ENCODE measurements at regions not wholly inside any gene's neighbourhood (a gene's known extent, or its start where the extent isn't known, plus 50 kb on each side); places are given as distances from the start of the nearest gene placed in this dataset.

DNA sequence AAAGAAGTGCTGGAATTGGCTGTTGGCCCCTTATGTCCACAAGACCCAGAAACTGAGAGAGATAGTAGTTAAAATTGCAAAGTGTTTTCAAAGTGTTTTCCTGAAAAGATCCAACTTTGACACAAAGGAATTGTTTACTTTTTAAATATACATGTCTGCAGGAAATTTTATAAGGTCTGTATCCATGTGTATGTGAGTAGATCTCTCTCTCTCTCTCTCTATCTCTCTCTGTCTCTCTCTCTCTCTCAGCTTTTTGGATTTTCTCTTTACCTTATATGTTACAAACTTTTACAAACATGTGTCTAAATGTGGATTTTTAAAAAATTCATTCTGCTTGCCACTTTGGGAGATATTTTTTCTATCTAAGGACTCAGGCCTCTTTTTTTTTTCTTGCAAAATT lies 358.6 kb downstream of the SIPA1L2 start:
- Histone ChIP-seq H3K27me3 (ENCODE audit: control insufficient read depth, insufficient read depth, low read length, poor library complexity, severe bottlenecking) (no peaks in the 10 kb centered on the region), H3K9me3 (ENCODE audit: control insufficient read depth, low read length) (no peaks in the 10 kb centered on the region), H3K36me3 (ENCODE audit: control insufficient read depth, insufficient read depth, low read length) (no peaks in the 10 kb centered on the region), H3K4me1 (ENCODE audit: control insufficient read depth, insufficient read depth, low read length) (no peaks in the 10 kb centered on the region), H3K27ac (ENCODE audit: insufficient read depth, low read depth, low read length, poor library complexity, severe bottlenecking) (no peak overlapping the region), H3K4me3 (ENCODE audit: insufficient read depth, low read depth, low read length) (no peak overlapping the region)

DNA sequence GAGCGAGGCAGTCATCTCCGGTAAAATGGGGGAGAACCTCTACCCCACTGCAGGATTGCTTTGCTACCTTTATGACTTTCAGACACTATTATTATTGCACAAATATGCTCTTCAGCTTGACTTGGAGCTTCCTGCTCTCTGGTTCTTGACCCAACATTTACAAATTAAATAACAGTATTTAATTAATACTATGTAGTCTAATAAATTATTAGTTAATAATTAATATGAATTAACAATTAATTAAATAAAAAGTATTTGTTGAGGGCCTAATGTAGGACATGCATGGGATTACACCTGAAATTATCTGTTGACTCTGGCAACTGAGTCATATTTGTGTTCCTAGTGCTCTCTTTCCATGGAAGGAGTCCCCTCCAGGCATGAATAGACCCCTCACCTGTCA lies 359.9 kb downstream of the SIPA1L2 start:
- WGBS, 2 experiments = 94% methylated on average over 2 of the region's 2 CpGs
- Histone ChIP-seq H3K9me3 (ENCODE audit: control insufficient read depth, low read length) (no peaks in the 10 kb centered on the region), H3K27me3 (ENCODE audit: control insufficient read depth, insufficient read depth, low read length, poor library complexity, severe bottlenecking) (no peaks in the 10 kb centered on the region), H3K36me3 (ENCODE audit: control insufficient read depth, insufficient read depth, low read length) (no peaks in the 10 kb centered on the region), H3K4me1 (ENCODE audit: control insufficient read depth, insufficient read depth, low read length) (no peaks in the 10 kb centered on the region), H3K4me3 (ENCODE audit: insufficient read depth, low read depth, low read length) (no peak overlapping the region), H3K27ac (ENCODE audit: insufficient read depth, low read depth, low read length, poor library complexity, severe bottlenecking) (no peak overlapping the region)

DNA sequence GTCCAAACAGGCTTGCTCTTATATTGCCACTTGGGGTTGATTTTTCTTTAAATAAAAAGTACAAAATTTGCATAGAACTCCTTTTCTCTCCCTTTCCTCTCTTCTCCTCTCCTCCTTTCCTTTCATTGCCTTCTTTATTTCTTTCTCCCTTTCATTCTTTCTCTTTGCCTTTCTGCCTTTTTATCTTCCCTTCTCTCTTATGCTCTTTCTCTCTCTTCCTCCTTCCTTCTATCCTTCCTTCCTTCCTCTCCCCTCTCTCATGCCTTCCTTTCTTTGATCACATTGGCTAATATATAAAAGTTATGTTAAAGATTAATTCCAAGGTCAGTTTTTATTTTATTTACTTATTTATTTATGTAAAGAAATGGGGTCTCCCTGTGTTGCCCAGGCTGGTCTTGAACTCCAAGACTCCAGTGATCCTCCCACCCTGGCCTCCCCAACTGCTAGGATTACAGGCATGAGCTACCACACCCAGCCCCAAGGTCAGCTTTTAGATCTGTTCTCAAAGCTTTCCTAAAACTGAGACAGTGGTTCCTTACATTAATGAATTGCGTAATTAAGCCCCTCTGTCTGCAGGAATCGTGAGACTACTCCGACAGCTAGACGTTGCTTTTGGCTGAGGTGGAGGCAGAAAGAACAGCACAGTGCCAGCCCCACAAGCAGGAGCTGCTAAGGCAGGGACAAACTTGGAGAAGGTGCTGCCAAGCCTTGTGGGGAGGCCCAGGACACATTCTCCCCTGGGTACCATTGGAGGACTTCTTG lies 361.9 kb downstream of the SIPA1L2 start:
- Histone ChIP-seq H3K4me1 (ENCODE audit: control insufficient read depth, insufficient read depth, low read length) (no peaks in the 10 kb centered on the region), H3K9me3 (ENCODE audit: control insufficient read depth, low read length) (no peaks in the 10 kb centered on the region), H3K27ac (ENCODE audit: insufficient read depth, low read depth, low read length, poor library complexity, severe bottlenecking) (no peak overlapping the region), H3K4me3 (ENCODE audit: insufficient read depth, low read depth, low read length) (no peak overlapping the region), H3K36me3 (ENCODE audit: control insufficient read depth, insufficient read depth, low read length) (no peaks in the 10 kb centered on the region), H3K27me3 (ENCODE audit: control insufficient read depth, insufficient read depth, low read length, poor library complexity, severe bottlenecking) (no peaks in the 10 kb centered on the region)
- 93 to 98% methylated on average over 4 of the region's 4 CpGs for WGBS, 2 experiments

DNA sequence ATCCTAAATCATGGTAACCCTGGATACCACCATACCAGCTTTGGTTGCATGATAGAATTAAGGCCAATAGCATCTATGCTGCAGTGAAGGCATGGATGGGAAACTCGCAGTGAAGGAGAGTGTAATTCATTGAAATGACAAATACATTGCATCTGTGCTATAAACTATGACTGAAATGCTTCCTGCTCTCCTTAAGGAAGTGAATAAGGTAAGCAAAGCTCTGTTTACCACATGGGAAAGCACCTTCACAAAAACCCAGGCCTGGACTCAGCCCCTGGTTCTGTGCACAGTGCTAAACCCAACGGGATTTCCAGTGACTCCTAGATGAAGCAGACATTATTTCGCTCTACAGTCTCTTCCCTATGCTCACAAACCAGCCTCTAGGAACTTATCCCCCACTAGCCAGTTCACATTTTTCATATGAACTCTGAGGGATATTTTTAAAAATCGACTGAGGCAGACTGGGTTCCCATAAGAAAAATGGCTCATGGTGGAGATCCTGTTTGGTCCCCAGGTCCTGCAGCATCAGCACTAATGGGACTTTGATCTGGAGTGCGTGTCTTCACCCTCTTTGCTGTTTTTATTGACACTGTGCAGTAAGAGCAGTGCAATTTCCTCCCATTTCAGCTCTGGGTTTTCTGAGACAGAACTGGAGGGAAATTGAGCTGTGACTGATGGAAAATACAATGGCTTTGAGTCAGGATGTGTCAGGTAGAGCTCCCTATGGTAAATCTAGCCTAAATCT lies 362.7 kb downstream of the SIPA1L2 start:
- Histone ChIP-seq H3K4me1 (ENCODE audit: control insufficient read depth, insufficient read depth, low read length) (no peaks in the 10 kb centered on the region), H3K36me3 (ENCODE audit: control insufficient read depth, insufficient read depth, low read length) (no peaks in the 10 kb centered on the region), H3K27me3 (ENCODE audit: control insufficient read depth, insufficient read depth, low read length, poor library complexity, severe bottlenecking) (no peaks in the 10 kb centered on the region), H3K9me3 (ENCODE audit: control insufficient read depth, low read length) (no peaks in the 10 kb centered on the region), H3K4me3 (ENCODE audit: insufficient read depth, low read depth, low read length) (no peak overlapping the region), H3K27ac (ENCODE audit: insufficient read depth, low read depth, low read length, poor library complexity, severe bottlenecking) (no peak overlapping the region)
- WGBS, 2 experiments = 93 to 94% methylated on average over 5 of the region's 5 CpGs

DNA sequence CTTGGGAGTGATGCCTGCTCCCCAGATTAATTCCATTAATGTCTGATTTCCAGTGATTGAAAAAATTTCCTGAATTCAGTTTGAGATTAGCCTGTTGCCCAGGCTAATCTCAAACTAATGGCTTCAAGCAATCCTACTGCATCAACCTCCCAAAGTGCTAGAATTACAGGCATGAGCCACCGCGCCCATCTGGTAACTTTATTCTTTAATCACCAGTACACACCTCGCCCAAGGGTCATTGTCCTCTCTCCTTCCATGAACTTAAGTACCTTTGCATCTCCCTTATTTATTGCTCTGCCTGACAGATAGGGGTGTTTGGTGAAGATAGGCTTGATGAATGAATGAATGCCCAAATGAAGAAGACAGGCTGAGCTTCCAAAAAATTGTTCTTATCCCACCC lies 366.5 kb downstream of the SIPA1L2 start:
- Histone ChIP-seq H3K36me3 (ENCODE audit: control insufficient read depth, insufficient read depth, low read length) (no peaks in the 10 kb centered on the region), H3K4me3 (ENCODE audit: insufficient read depth, low read depth, low read length) (no peak overlapping the region), H3K27me3 (ENCODE audit: control insufficient read depth, insufficient read depth, low read length, poor library complexity, severe bottlenecking) (no peaks in the 10 kb centered on the region), H3K9me3 (ENCODE audit: control insufficient read depth, low read length) (no peaks in the 10 kb centered on the region), H3K27ac (ENCODE audit: insufficient read depth, low read depth, low read length, poor library complexity, severe bottlenecking) (no peak overlapping the region), H3K4me1 (ENCODE audit: control insufficient read depth, insufficient read depth, low read length) (no peaks in the 10 kb centered on the region)
- WGBS, 2 experiments = 97 to 98% methylated on average over 3 of the region's 3 CpGs

DNA sequence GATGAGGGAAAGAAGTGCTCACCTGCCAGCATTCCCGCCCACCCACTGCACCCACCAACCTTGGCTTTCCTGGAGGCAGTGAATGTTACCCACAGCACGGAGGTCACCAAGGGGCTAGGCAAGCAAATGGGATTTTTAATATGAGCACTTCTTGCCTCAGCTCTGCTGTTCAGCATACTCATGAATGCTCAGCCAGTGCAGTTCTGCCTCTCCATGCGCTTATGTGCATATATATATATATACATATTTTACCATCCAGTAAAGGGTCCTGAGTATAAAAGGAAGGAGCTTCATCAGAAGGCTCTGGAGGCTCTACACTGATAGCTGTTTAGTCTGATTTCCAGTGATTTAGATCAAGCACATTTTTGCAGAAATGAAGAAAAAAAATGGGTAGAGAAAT lies 366.9 kb downstream of the SIPA1L2 start:
- no peaks in the 10 kb centered on the region for H3K36me3 ChIP-seq (ENCODE audit: control insufficient read depth, insufficient read depth, low read length)
- peaks cover 3% of the 10 kb centered on the region for H3K27me3 ChIP-seq (ENCODE audit: control insufficient read depth, insufficient read depth, low read length, poor library complexity, severe bottlenecking)
- H3K27ac ChIP-seq (ENCODE audit: insufficient read depth, low read depth, low read length, poor library complexity, severe bottlenecking) = no peak overlapping the region
- H3K4me3 ChIP-seq (ENCODE audit: insufficient read depth, low read depth, low read length) = no peak overlapping the region
- H3K4me1 ChIP-seq (ENCODE audit: control insufficient read depth, insufficient read depth, low read length) = no peaks in the 10 kb centered on the region
- 94 to 97% methylated on average over 2 of the region's 3 CpGs for WGBS, 2 experiments
- no peaks in the 10 kb centered on the region for H3K9me3 ChIP-seq (ENCODE audit: control insufficient read depth, low read length)

DNA sequence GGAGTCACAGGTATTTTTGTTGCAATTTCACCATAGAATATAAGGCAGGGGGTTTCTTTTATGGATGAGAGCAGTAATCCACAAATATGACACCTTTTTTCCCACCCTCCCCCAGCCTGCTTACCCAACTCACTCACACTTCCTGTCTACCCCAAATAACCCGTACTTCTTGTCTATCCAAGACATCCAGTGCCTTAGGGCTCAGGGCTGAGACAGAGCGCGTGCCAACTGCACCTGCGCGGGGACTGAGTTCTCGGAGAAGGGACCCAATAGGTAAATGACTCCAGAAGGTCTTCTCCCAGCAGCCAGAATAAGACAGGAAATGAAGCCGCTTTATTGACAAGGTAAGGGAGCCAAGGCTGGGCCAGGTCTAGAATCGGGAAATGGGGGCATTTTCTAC lies 369.1 kb downstream of the SIPA1L2 start:
- Histone ChIP-seq H3K27ac (ENCODE audit: insufficient read depth, low read depth, low read length, poor library complexity, severe bottlenecking) (no peak overlapping the region), H3K9me3 (ENCODE audit: control insufficient read depth, low read length) (no peaks in the 10 kb centered on the region), H3K4me1 (ENCODE audit: control insufficient read depth, insufficient read depth, low read length) (no peaks in the 10 kb centered on the region), H3K36me3 (ENCODE audit: control insufficient read depth, insufficient read depth, low read length) (no peaks in the 10 kb centered on the region), H3K4me3 (ENCODE audit: insufficient read depth, low read depth, low read length) (no peak overlapping the region), H3K27me3 (ENCODE audit: control insufficient read depth, insufficient read depth, low read length, poor library complexity, severe bottlenecking) (peaks cover 8% of the 10 kb centered on the region)
- 92 to 96% methylated on average over 8 of the region's 8 CpGs for WGBS, 2 experiments

DNA sequence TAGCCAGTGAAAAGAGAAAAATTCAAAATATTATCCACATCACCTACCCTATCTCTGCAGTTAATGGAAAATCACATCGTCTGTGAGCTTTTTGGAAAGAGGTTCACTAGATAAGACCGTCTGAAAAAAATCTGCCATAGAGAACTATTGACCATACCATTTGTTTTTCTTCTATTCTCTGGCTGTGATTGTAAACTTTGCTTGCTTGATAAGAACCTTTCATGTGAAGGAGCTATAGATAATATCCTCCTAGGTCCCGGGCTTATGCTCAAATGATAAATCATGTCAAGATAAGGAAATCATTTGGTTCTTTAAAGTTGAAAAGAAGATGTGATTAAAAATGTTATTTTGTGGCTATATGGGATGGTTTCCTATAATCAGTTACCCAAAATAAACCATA lies 369.9 kb downstream of the SIPA1L2 start:
- no peaks in the 10 kb centered on the region for H3K4me1 ChIP-seq (ENCODE audit: control insufficient read depth, insufficient read depth, low read length)
- H3K27me3 ChIP-seq (ENCODE audit: control insufficient read depth, insufficient read depth, low read length, poor library complexity, severe bottlenecking) = peaks cover 12% of the 10 kb centered on the region
- WGBS, 2 experiments = 92 to 100% methylated on average over 3 of the region's 3 CpGs
- H3K27ac ChIP-seq (ENCODE audit: insufficient read depth, low read depth, low read length, poor library complexity, severe bottlenecking) = no peak overlapping the region
- no peak overlapping the region for H3K4me3 ChIP-seq (ENCODE audit: insufficient read depth, low read depth, low read length)
- no peaks in the 10 kb centered on the region for H3K9me3 ChIP-seq (ENCODE audit: control insufficient read depth, low read length)
- no peaks in the 10 kb centered on the region for H3K36me3 ChIP-seq (ENCODE audit: control insufficient read depth, insufficient read depth, low read length)

DNA sequence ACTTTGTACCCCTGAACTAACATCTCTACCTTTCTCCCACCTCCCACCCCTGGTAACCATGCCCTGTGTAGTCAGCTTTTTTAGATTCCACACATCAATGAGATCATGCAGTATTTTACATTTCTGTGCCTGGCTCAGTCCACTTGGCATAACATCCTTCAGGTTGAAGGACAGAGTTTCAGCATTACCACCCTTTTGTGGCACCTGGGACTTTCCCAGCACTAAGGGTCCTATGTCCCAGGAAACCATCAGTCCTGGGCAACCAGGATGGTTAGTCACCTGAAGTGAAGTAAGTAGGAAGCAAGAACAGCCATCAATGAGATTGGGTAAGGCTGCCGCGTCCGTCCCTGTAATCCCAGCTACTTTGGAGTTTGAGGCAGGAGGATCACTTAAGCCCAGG lies 370.6 kb downstream of the SIPA1L2 start:
- no peak overlapping the region for H3K27ac ChIP-seq (ENCODE audit: insufficient read depth, low read depth, low read length, poor library complexity, severe bottlenecking)
- 93 to 96% methylated on average over 3 of the region's 3 CpGs for WGBS, 2 experiments
- H3K9me3 ChIP-seq (ENCODE audit: control insufficient read depth, low read length) = no peaks in the 10 kb centered on the region
- H3K4me3 ChIP-seq (ENCODE audit: insufficient read depth, low read depth, low read length) = no peak overlapping the region
- peaks cover 19% of the 10 kb centered on the region for H3K27me3 ChIP-seq (ENCODE audit: control insufficient read depth, insufficient read depth, low read length, poor library complexity, severe bottlenecking)
- no peaks in the 10 kb centered on the region for H3K36me3 ChIP-seq (ENCODE audit: control insufficient read depth, insufficient read depth, low read length)
- no peaks in the 10 kb centered on the region for H3K4me1 ChIP-seq (ENCODE audit: control insufficient read depth, insufficient read depth, low read length)

DNA sequence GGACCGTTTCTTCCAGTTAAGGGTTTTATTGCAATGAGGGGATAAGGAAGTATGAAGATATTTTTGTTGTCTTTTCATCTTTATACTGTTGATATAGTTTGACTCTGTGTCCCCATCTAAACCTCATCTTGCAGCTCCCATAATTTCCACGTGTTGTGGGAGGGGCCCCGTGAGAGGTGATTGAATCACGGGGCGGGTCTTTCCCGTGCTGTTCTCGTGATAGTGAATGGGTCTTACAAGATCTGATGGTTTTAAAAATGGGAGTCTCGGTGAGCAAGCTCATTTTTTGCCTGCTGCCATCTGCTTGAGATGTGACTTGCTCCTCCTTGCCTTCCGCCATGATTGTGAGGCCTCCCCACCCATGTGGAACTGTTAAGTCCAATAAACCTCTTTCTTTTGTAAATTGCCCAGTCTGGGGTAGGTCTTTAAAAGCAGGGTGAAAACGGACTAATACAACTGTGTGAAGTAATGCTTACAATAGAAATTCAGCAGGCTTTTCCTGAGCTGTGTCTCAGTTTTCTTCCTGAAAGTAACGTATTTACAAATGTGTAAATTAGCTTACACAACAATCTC lies 377.3 kb downstream of the SIPA1L2 start:
- Histone ChIP-seq H3K9me3 (ENCODE audit: control insufficient read depth, low read length) (no peaks in the 10 kb centered on the region), H3K4me3 (ENCODE audit: insufficient read depth, low read depth, low read length) (no peak overlapping the region), H3K4me1 (ENCODE audit: control insufficient read depth, insufficient read depth, low read length) (peaks cover 35% of the 10 kb centered on the region), H3K36me3 (ENCODE audit: control insufficient read depth, insufficient read depth, low read length) (no peaks in the 10 kb centered on the region), H3K27me3 (ENCODE audit: control insufficient read depth, insufficient read depth, low read length, poor library complexity, severe bottlenecking) (peaks cover 31% of the 10 kb centered on the region), H3K27ac (ENCODE audit: insufficient read depth, low read depth, low read length, poor library complexity, severe bottlenecking) (no peak overlapping the region)
- 21 to 25% methylated on average over 10 of the region's 11 CpGs for WGBS, 2 experiments
